CD14-positive monocyte (primary cell): ENCODE measurements at regions not wholly inside any gene's neighbourhood (a gene's known extent, or its start where the extent isn't known, plus 50 kb on each side); places are given as distances from the start of the nearest gene placed in this dataset.

Experiments used
- DNase-seq, 3 donors: peaks; one replicate each; pipeline ENCODE4 v3.0.0-alpha.2; 2011 to 2022
- H2AFZ ChIP-seq: 2 replicates; pipeline ENCODE4 v1.6.0; 2012; ENCODE audit warnings: mild to moderate bottlenecking, low read depth, low read length, inconsistent platforms; ENCODE audit not compliant: insufficient read depth, poor library complexity, severe bottlenecking
- H3K27ac ChIP-seq, 2 donors: 1 replicate in 1 of 2; 2 replicates in 1 of 2; pipeline ENCODE4 v1.5.1; 2012 to 2013; ENCODE audit warnings: low read length in 2 of 2, control low read depth in 1 of 2, inconsistent platforms in 1 of 2, low read depth in 1 of 2, mild to moderate bottlenecking in 1 of 2
- H3K27me3 ChIP-seq, 2 donors: one replicate each; pipeline versions ENCODE4 v1.6.0 to v1.6.1; 2011 to 2013; ENCODE audit warnings: low read length in 2 of 2; ENCODE audit not compliant: control insufficient read depth in 2 of 2, insufficient read depth in 2 of 2
- H3K36me3 ChIP-seq, 2 donors: replicated peaks in 1 of 2; 1 replicate in 1 of 2; 2 replicates in 1 of 2; pipeline versions ENCODE4 v1.5.1 to v1.6.1; 2012 to 2013; ENCODE audit warnings: low read length in 2 of 2, control low read depth in 1 of 2, inconsistent platforms in 1 of 2, mild to moderate bottlenecking in 1 of 2; ENCODE audit not compliant: insufficient read depth in 2 of 2, control insufficient read depth in 1 of 2
- H3K4me1 ChIP-seq, 2 donors: 1 replicate in 1 of 2; 2 replicates in 1 of 2; pipeline versions ENCODE4 v1.5.1 to v1.6.1; 2012 to 2013; ENCODE audit warnings: low read length in 2 of 2, control low read depth in 1 of 2, inconsistent platforms in 1 of 2, mild to moderate bottlenecking in 1 of 2, moderate library complexity in 1 of 2; ENCODE audit not compliant: insufficient read depth in 2 of 2, control insufficient read depth in 1 of 2
- H3K4me2 ChIP-seq: replicated peaks from 2 replicates; pipeline ENCODE3; 2012; ENCODE audit warnings: low read length, moderate library complexity, mild to moderate bottlenecking; ENCODE audit not compliant: poor library complexity, severe bottlenecking; ENCODE audit errors: extremely low read depth
- H3K4me3 ChIP-seq, 3 experiments: fragments of 200-600 bp in 1 of 3; sonication (generic) in 1 of 3; replicated peaks in 1 of 3; 1 replicate in 2 of 3; 2 replicates in 1 of 3; pipeline ENCODE4 v1.5.1; 2011 to 2013; ENCODE audit warnings: low read length in 3 of 3, mild to moderate bottlenecking in 3 of 3, control low read depth in 2 of 3, low read depth in 2 of 3, inconsistent platforms in 1 of 3, moderate library complexity in 1 of 3
- H3K79me2 ChIP-seq: 2 replicates; pipeline ENCODE4 v1.6.0; 2012; ENCODE audit warnings: mild to moderate bottlenecking, control low read depth, inconsistent platforms, low read length, moderate library complexity; ENCODE audit not compliant: insufficient read depth
- H3K9ac ChIP-seq: 2 replicates; pipeline ENCODE4 v1.6.0; 2017; ENCODE audit warnings: low read length, mild to moderate bottlenecking; ENCODE audit not compliant: insufficient read depth, poor library complexity, severe bottlenecking
- H3K9me3 ChIP-seq, 2 donors: replicated peaks in 1 of 2; 1 replicate in 1 of 2; 2 replicates in 1 of 2; pipeline versions ENCODE4 v1.5.1 to v1.6.1; 2012 to 2013; ENCODE audit warnings: low read length in 2 of 2, control low read depth in 1 of 2; ENCODE audit not compliant: control insufficient read depth in 1 of 2, insufficient read depth in 1 of 2
- H4K20me1 ChIP-seq: 2 replicates; pipeline ENCODE4 v1.6.0; 2012; ENCODE audit warnings: mild to moderate bottlenecking, low read length, control low read depth, moderate library complexity; ENCODE audit not compliant: insufficient read depth
- H3K27ac Mint-ChIP-seq, 7 donors: one replicate each; pipeline ENCODE4 v1.8.0; 2020; ENCODE audit warnings: mild to moderate bottlenecking in 7 of 7, mixed read lengths in 7 of 7, moderate library complexity in 6 of 7, inconsistent platforms in 2 of 7
- H3K27me3 Mint-ChIP-seq, 3 donors: one replicate each; pipeline ENCODE4 v1.8.0; 2021 to 2022; ENCODE audit warnings: low read depth in 3 of 3, mild to moderate bottlenecking in 3 of 3, mixed read lengths in 3 of 3, moderate library complexity in 3 of 3, inconsistent platforms in 1 of 3
- H3K36me3 Mint-ChIP-seq, 2 donors: one replicate each; pipeline ENCODE4 v1.8.0; 2020; ENCODE audit warnings: mixed read lengths in 2 of 2, inconsistent platforms in 1 of 2, mild to moderate bottlenecking in 1 of 2
- H3K4me1 Mint-ChIP-seq: one replicate; pipeline ENCODE4 v1.8.0; 2020; ENCODE audit warnings: mild to moderate bottlenecking, mixed read lengths
- H3K4me3 Mint-ChIP-seq, 2 donors: one replicate each; pipeline ENCODE4 v1.8.0; 2020; ENCODE audit warnings: mild to moderate bottlenecking in 2 of 2, mixed read lengths in 2 of 2, moderate library complexity in 1 of 2
- H3K9me3 Mint-ChIP-seq, 7 donors: one replicate each; pipeline ENCODE4 v1.8.0; 2020 to 2022; ENCODE audit warnings: mixed read lengths in 7 of 7, mild to moderate bottlenecking in 6 of 7, moderate library complexity in 6 of 7, inconsistent platforms in 2 of 7
- CTCF ChIP-seq: fragments of 200-600 bp; IDR thresholded peaks from one replicate; pipeline ENCODE4 v1.8.0; 2022; ENCODE audit warnings: antibody characterized with exemption, mild to moderate bottlenecking
- WGBS: methylation state at CpG from one replicate; pipeline ENCODE4 v1.1.5; 2013; ENCODE audit warnings: missing lambda C conversion rate; ENCODE audit not compliant: insufficient coverage; 5-methylcytosine and 5-hydroxymethylcytosine counted together
- intact Hi-C, 2 donors: fragments of 100-400 bp; cut with micrococcal nuclease; formaldehyde crosslinking; loops; one replicate each; pipeline versions ENCODE4 v1.15.0 to v1.15.1; 2023

- TF ChIP-seq CTCF, result no peak
- 100% methylated on average over 7 of the region's 12 CpGs for WGBS
- H3K4me3 Mint-ChIP-seq, result no peak overlapping the region
Observed at GRCh38 chr6:54770328-54770727, 76.2 kb upstream of the FAM83B start.

GRCh38 chr6:54771968-54772367 is 74.6 kb upstream of the FAM83B start:
- Histone ChIP-seq H3K4me1 (no peaks in the 10 kb centered on the region), H3K9me3 (no peaks in the 10 kb centered on the region), H2AFZ (no peak overlapping the region), H3K4me2 (no peak overlapping the region), H3K27ac (no peak overlapping the region), H4K20me1 (no peaks in the 10 kb centered on the region), H3K9ac (no peak overlapping the region), H3K36me3 (no peaks in the 10 kb centered on the region), H3K27me3 (no peaks in the 10 kb centered on the region), H3K4me3 (no peak overlapping the region), H3K79me2 (no peaks in the 10 kb centered on the region)
- DNase-seq, result no peak
- intact Hi-C loops, result no loop called here
- no peak overlapping the region for H3K27ac Mint-ChIP-seq
- TF ChIP-seq CTCF, result no peak
- no peaks in the 10 kb centered on the region for H3K4me1 Mint-ChIP-seq
- peaks cover 0 to 1% (median 0%) of the 10 kb centered on the region in 3 donors for H3K27me3 Mint-ChIP-seq
- H3K4me3 Mint-ChIP-seq, result no peak overlapping the region
- no peaks in the 10 kb centered on the region for H3K36me3 Mint-ChIP-seq
- peaks cover 0 to 4% (median 0%) of the 10 kb centered on the region in 7 donors for H3K9me3 Mint-ChIP-seq
- no CpG with 5 or more reads among the region's 3 CpGs for WGBS

More at GRCh38 chr6:54770328-54770727, 76.2 kb upstream of the FAM83B start:
- no peak overlapping the region for H2AFZ ChIP-seq
- no peak overlapping the region for H3K4me2 ChIP-seq
- H3K9me3 ChIP-seq, result no peaks in the 10 kb centered on the region
- no peaks in the 10 kb centered on the region for H3K4me1 Mint-ChIP-seq
- H3K27me3 Mint-ChIP-seq, result peaks cover 0 to 1% (median 0%) of the 10 kb centered on the region in 3 donors
- H3K27ac Mint-ChIP-seq, result no peak overlapping the region
- H3K36me3 ChIP-seq, result no peaks in the 10 kb centered on the region
- H3K27ac ChIP-seq, result no peak overlapping the region
- H3K4me1 ChIP-seq, result no peaks in the 10 kb centered on the region
- no peak for DNase-seq
- peaks cover 0 to 4% (median 2%) of the 10 kb centered on the region in 7 donors for H3K9me3 Mint-ChIP-seq
- no peaks in the 10 kb centered on the region for H4K20me1 ChIP-seq
- H3K36me3 Mint-ChIP-seq, result no peaks in the 10 kb centered on the region
- H3K27me3 ChIP-seq, result no peaks in the 10 kb centered on the region
- H3K9ac ChIP-seq, result no peak overlapping the region
- H3K4me3 ChIP-seq, result no peak overlapping the region
- intact Hi-C loops, result no loop called here
- H3K79me2 ChIP-seq, result no peaks in the 10 kb centered on the region
